Spleen (tissue), 7 donors: ENCODE measurements at regions not wholly inside any gene's neighbourhood (a gene's known extent, or its start where the extent isn't known, plus 50 kb on each side); places are given as distances from the start of the nearest gene placed in this dataset.

Source experiments
- CTCF ChIP-seq, 11 experiments: fragments of 200-600 bp in 7 of 11; fragments of 450-650 bp in 4 of 11; sonication (generic) in 4 of 11; IDR thresholded peaks in 8 of 11; conservative IDR thresholded peaks in 3 of 11; 1 replicate in 7 of 11; 2 replicates in 4 of 11; pipeline versions ENCODE4 v1.4.0 to v1.8.0; 2016 to 2021; ENCODE audit warnings: antibody characterized with exemption in 11 of 11, inconsistent platforms in 4 of 11, mild to moderate bottlenecking in 1 of 11
- POLR2A ChIP-seq, 3 donors: fragments of 450-650 bp; IDR thresholded peaks; one replicate each; pipeline ENCODE4 v1.5.1; 2017; ENCODE audit warnings: antibody characterized with exemption in 3 of 3, mild to moderate bottlenecking in 1 of 3
- donor health status: DM: no; HTN: no; CAD: no; lungs with moderate emphysema.
- donor health status: DM: no; HTN: no; CAD: no.
- donor health status: DM: no; HTN: no; CAD: no.

- TF ChIP-seq POLR2A (IDR thresholded peaks at IDR 0.05): no peak
- TF ChIP-seq CTCF (IDR thresholded peaks at IDR 0.05 in 8 of 11, conservative IDR thresholded peaks at IDR 0.05 in 3 of 11): no peak
These were observed 180.4 kb downstream of the RBM26 start for GRCh38 chr13:79225487-79226232.
